ENCODE measurements at regions not wholly inside any gene's neighbourhood (a gene's known extent, or its start where the extent isn't known, plus 50 kb on each side); places are given as distances from the start of the nearest gene placed in this dataset.

- Histone ChIP-seq H3F3A (ENCODE audit: insufficient read depth, low read depth) (no peaks in the 10 kb centered on the region), H4K20me1 (ENCODE audit: insufficient read depth) (no peaks in the 10 kb centered on the region), H3K4me1 (replicated peaks; ENCODE audit: insufficient read depth) (no peaks in the 10 kb centered on the region), H3K9me2 (ENCODE audit: insufficient read depth) (no peaks in the 10 kb centered on the region), H3K4me3 (no peak overlapping the region), H3K4me2 (no peak overlapping the region), H3K27ac (no peak overlapping the region), H3K79me2 (ENCODE audit: low read depth) (no peaks in the 10 kb centered on the region), H3K36me3 (ENCODE audit: low read depth) (no peaks in the 10 kb centered on the region), H3K27me3 (ENCODE audit: insufficient read depth, low read depth) (no peaks in the 10 kb centered on the region), H2AFZ (no peak overlapping the region), H3K9me3 (ENCODE audit: insufficient read depth, low read depth) (no peaks in the 10 kb centered on the region)
- TF ChIP-seq EZH2 (IDR thresholded peaks at IDR 0.05; ENCODE audit: low read depth), result no peak
- no peak for TF ChIP-seq CTCF (conservative IDR thresholded peaks at IDR 0.05)
- ChIA-PET POLR2A (ENCODE audit: unreplicated experiment) (no interaction called here), CTCF (no interaction called here)
- DNase-seq, result no peak
- intact Hi-C loops (cut with micrococcal nuclease; ENCODE audit: unreplicated experiment), result no loop called here
- BruUV-seq (replicated peaks), result no TSS peak
These were observed 423.5 kb downstream of the ANKRD7 start for GRCh38 chr7:118648002-118648401.

GRCh38 chr7:118657391-118658005 is 433.0 kb downstream of the ANKRD7 start:
- Histone ChIP-seq H3F3A (ENCODE audit: insufficient read depth, low read depth) (no peaks in the 10 kb centered on the region), H4K20me1 (ENCODE audit: insufficient read depth) (no peaks in the 10 kb centered on the region), H3K9me2 (ENCODE audit: insufficient read depth) (no peaks in the 10 kb centered on the region), H2AFZ (peak overlapping the region; percentile 24; the same call in 1 of the 2 replicates), H3K79me2 (ENCODE audit: low read depth) (no peaks in the 10 kb centered on the region), H3K36me3 (ENCODE audit: low read depth) (no peaks in the 10 kb centered on the region), H3K9me3 (ENCODE audit: insufficient read depth, low read depth) (no peaks in the 10 kb centered on the region), H3K27me3 (ENCODE audit: insufficient read depth, low read depth) (no peaks in the 10 kb centered on the region), H3K4me3 (no peak overlapping the region), H3K27ac (no peak overlapping the region), H3K4me1 (replicated peaks; ENCODE audit: insufficient read depth) (no peaks in the 10 kb centered on the region), H3K4me2 (no peak overlapping the region)
- TF ChIP-seq EZH2 (IDR thresholded peaks at IDR 0.05; ENCODE audit: low read depth), result no peak
- TF ChIP-seq CTCF (conservative IDR thresholded peaks at IDR 0.05), result no peak
- ChIA-PET CTCF (no interaction called here), POLR2A (ENCODE audit: unreplicated experiment) (no interaction called here)
- BruUV-seq (replicated peaks), result no TSS peak
- intact Hi-C loops (cut with micrococcal nuclease; ENCODE audit: unreplicated experiment), result no loop called here
- DNase-seq, result no peak

GRCh38 chr7:118662266-118662665 is 437.8 kb downstream of the ANKRD7 start:
- Histone ChIP-seq H3F3A (ENCODE audit: insufficient read depth, low read depth) (no peaks in the 10 kb centered on the region), H3K27ac (no peak overlapping the region), H3K36me3 (ENCODE audit: low read depth) (no peaks in the 10 kb centered on the region), H3K4me1 (replicated peaks; ENCODE audit: insufficient read depth) (no peaks in the 10 kb centered on the region), H3K79me2 (ENCODE audit: low read depth) (no peaks in the 10 kb centered on the region), H3K4me3 (no peak overlapping the region), H3K4me2 (no peak overlapping the region), H3K9me3 (ENCODE audit: insufficient read depth, low read depth) (no peaks in the 10 kb centered on the region), H2AFZ (no peak overlapping the region), H3K27me3 (ENCODE audit: insufficient read depth, low read depth) (no peaks in the 10 kb centered on the region), H3K9me2 (ENCODE audit: insufficient read depth) (no peaks in the 10 kb centered on the region), H4K20me1 (ENCODE audit: insufficient read depth) (no peaks in the 10 kb centered on the region)
- intact Hi-C loops (cut with micrococcal nuclease; ENCODE audit: unreplicated experiment), result no loop called here
- DNase-seq, result no peak
- POLR2A ChIA-PET (ENCODE audit: unreplicated experiment), result no interaction called here
- no TSS peak for BruUV-seq (replicated peaks)
- TF ChIP-seq CTCF (conservative IDR thresholded peaks at IDR 0.05) (no peak), EZH2 (IDR thresholded peaks at IDR 0.05; ENCODE audit: low read depth) (no peak)
- CTCF ChIA-PET, result no interaction called here
